VCaP (cell line): ENCODE measurements at regions not wholly inside any gene's neighbourhood (a gene's known extent, or its start where the extent isn't known, plus 50 kb on each side); places are given as distances from the start of the nearest gene placed in this dataset.

Experiments used
- H3K27ac ChIP-seq: fragments of 450-650 bp; 2 replicates; pipeline ENCODE4 v1.5.1; 2017
- CTCF ChIP-seq: fragments of 450-650 bp; conservative IDR thresholded peaks from 2 replicates; pipeline ENCODE4 v1.5.1; 2017; ENCODE audit warnings: mild to moderate bottlenecking, moderate library complexity

DNA sequence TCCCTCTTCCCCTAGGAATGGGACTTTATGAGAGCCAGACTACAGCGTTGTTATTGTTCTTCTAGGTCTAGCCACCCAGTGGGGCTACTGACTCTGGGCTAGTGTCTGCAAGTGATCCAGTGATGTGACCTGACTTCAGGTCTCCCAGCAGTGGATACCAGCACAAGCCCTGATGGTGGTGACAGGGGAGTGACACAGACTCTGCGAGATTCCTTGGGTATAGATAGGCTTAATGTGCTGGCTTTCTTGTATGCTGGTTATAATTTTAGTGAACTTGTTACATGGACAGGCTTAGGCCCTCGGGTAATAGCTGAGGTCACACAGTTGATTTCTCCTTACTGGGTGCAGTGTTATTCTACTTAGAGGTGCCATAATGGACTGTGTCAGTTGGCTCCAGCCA, 106.9 kb downstream of the TBC1D30 start:
- TF ChIP-seq CTCF = no peak
- H3K27ac ChIP-seq = no peak overlapping the region

DNA sequence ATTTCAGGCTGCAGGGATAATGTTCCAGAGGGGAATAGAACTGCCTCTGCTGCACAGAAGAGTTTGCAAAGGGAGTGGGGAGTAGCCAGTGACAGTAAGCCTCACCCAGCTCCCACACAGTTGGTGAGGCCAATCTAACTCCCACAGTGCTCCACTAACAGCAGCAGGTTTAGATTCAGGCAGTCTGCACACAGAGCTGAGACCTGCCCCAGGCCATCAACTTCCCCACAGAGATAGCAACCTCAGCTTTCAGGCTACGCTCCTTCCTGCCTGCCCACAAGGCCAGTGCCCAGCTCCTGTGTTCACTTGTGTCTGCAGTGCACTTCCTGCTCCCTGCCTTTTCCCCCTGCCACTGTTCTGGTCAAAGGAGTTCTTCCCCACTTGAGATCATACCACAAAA, 107.5 kb downstream of the TBC1D30 start:
- no peak overlapping the region for H3K27ac ChIP-seq
- TF ChIP-seq CTCF = no peak

GRCh38 chr12:64933791-64934190, 109.3 kb downstream of the TBC1D30 start:
- TF ChIP-seq CTCF = no peak
- no peak overlapping the region for H3K27ac ChIP-seq

GRCh38 chr12:64937452-64937851, 113.0 kb downstream of the TBC1D30 start:
- H3K27ac ChIP-seq = no peak overlapping the region
- no peak for TF ChIP-seq CTCF

DNA sequence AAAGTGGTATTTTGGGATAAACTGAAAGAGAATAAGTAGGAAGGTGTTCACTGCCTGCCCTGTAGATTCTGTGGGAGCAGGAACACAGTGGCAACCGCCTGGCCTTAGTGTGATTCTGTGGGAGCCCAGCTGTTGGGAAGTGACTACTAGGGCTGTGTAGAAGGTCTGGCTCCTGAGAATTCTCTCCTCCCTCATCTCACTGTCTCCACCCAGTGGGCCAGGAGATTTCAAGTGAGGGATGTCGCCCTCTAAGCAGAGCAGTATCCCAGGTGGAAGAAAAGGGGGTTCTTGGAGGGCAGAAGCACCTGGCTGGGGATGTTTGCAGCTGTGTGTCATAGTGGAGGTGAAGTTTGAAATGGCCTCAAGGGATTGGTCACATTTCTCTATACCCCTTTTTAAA, 113.7 kb downstream of the TBC1D30 start:
- no peak for TF ChIP-seq CTCF
- peak overlapping the region; percentile 26; the same call in 1 of the 2 replicates for H3K27ac ChIP-seq

DNA sequence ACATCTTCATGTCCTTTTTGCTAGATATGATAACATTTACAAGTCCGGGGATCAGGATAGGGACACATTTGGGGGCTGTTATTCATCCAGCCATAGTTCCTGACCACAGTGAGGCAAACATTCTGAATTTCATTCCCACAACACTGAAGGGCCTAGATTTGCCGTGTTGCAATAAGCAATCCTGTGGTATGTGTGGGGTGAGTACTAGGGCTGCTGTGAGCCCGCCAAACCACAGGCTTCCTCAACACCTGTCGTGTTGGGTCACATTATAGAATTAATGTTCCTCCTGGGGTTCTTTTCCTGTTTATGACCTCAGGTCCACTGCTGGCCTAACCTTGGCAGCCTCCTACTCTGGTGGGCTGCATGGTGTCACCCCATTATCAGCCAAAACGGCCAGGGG, 119.2 kb downstream of the TBC1D30 start:
- no peak overlapping the region for H3K27ac ChIP-seq
- TF ChIP-seq CTCF = no peak

DNA sequence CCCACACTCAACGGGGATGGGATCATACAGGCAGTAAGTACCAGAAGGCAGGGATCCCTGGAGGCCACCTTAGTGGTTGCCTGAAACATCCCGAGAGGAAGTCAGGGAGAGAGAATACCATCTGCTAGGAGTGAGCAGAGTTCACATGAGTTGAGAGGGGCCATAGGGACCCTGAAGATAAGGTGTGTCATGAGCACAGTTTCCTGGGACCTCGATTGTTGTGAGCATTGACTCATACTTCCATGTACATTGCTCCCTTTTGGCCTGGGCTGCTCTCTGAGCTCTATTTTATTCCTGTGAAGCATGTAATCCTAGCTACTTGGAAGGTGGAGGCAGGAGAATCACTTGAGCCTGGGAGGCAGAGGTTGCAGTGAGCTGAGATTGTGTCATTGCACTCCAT, 120.5 kb downstream of the TBC1D30 start:
- no peak for TF ChIP-seq CTCF
- H3K27ac ChIP-seq = peak overlapping the region; percentile 85
